Gastroesophageal sphincter (tissue), 3 donors: ENCODE measurements at regions not wholly inside any gene's neighbourhood (a gene's known extent, or its start where the extent isn't known, plus 50 kb on each side); places are given as distances from the start of the nearest gene placed in this dataset.

Experiments used
- EP300 ChIP-seq: sonication (generic); formaldehyde crosslinking; IDR thresholded peaks from one replicate; pipeline ENCODE4 v1.6.1; 2017; ENCODE audit warnings: antibody characterized with exemption, mild to moderate bottlenecking
- POLR2A ChIP-seq, 2 donors: fragments of 450-650 bp; IDR thresholded peaks; one replicate each; pipeline ENCODE4 v1.6.1; 2017; ENCODE audit warnings: antibody characterized with exemption in 2 of 2, mild to moderate bottlenecking in 2 of 2, moderate library complexity in 1 of 2
- POLR2AphosphoS5 ChIP-seq: sonication (generic); formaldehyde crosslinking; IDR thresholded peaks from one replicate; pipeline ENCODE4 v1.6.1; 2017; ENCODE audit warnings: antibody characterized with exemption
- TF ChIP-seq, protein P1 (sequence below), 4 experiments: fragments of 200-600 bp in 2 of 4; fragments of 450-650 bp in 2 of 4; sonication (generic) in 1 of 4; IDR thresholded peaks; one replicate each; pipeline ENCODE4 v1.5.1; 2017 to 2019; ENCODE audit warnings: antibody characterized with exemption in 4 of 4, mild to moderate bottlenecking in 2 of 4, moderate library complexity in 2 of 4

GRCh38 chr3:17799312-17799711 lies 56.9 kb upstream of the TBC1D5 start:
- no peak for TF ChIP-seq POLR2A (IDR thresholded peaks at IDR 0.05)
- TF ChIP-seq, protein P1, sequence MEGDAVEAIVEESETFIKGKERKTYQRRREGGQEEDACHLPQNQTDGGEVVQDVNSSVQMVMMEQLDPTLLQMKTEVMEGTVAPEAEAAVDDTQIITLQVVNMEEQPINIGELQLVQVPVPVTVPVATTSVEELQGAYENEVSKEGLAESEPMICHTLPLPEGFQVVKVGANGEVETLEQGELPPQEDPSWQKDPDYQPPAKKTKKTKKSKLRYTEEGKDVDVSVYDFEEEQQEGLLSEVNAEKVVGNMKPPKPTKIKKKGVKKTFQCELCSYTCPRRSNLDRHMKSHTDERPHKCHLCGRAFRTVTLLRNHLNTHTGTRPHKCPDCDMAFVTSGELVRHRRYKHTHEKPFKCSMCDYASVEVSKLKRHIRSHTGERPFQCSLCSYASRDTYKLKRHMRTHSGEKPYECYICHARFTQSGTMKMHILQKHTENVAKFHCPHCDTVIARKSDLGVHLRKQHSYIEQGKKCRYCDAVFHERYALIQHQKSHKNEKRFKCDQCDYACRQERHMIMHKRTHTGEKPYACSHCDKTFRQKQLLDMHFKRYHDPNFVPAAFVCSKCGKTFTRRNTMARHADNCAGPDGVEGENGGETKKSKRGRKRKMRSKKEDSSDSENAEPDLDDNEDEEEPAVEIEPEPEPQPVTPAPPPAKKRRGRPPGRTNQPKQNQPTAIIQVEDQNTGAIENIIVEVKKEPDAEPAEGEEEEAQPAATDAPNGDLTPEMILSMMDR (IDR thresholded peaks at IDR 0.05), result no peak
- no peak for TF ChIP-seq POLR2AphosphoS5
- no peak for TF ChIP-seq EP300
